Small intestine (tissue), 7 donors: ENCODE measurements at regions not wholly inside any gene's neighbourhood (a gene's known extent, or its start where the extent isn't known, plus 50 kb on each side); places are given as distances from the start of the nearest gene placed in this dataset.

Experiments used
- DNase-seq, 2 donors: peaks; one replicate each; pipeline versions ENCODE4 v3.0.0 to v3.0.0-alpha.2; 2013
- FAIRE-seq: peaks from 2 replicates; lab custom pipeline; 2012; peaks lifted over from hg19 to GRCh38; lab: Jason Lieb, UNC
- H3K27ac ChIP-seq, 3 donors: one replicate each; pipeline ENCODE4 v1.5.1; 2013; ENCODE audit warnings: low read length in 2 of 3, mild to moderate bottlenecking in 2 of 3, control low read depth in 1 of 3, inconsistent platforms in 1 of 3, low read depth in 1 of 3, moderate library complexity in 1 of 3
- H3K27me3 ChIP-seq, 3 donors: one replicate each; pipeline ENCODE4 v1.6.1; 2013; ENCODE audit warnings: low read length in 3 of 3, inconsistent platforms in 1 of 3; ENCODE audit not compliant: control insufficient read depth in 3 of 3, insufficient read depth in 3 of 3
- H3K36me3 ChIP-seq, 3 donors: one replicate each; pipeline ENCODE4 v1.6.1; 2013; ENCODE audit warnings: low read length in 3 of 3, inconsistent platforms in 1 of 3, low read depth in 1 of 3, mild to moderate bottlenecking in 1 of 3, moderate library complexity in 1 of 3; ENCODE audit not compliant: control insufficient read depth in 3 of 3, insufficient read depth in 2 of 3
- H3K4me1 ChIP-seq, 3 donors: one replicate each; pipeline ENCODE4 v1.6.1; 2013; ENCODE audit warnings: low read length in 2 of 3, inconsistent platforms in 1 of 3, low read depth in 1 of 3, mild to moderate bottlenecking in 1 of 3, moderate library complexity in 1 of 3; ENCODE audit not compliant: control insufficient read depth in 3 of 3, insufficient read depth in 2 of 3
- H3K4me3 ChIP-seq, 3 donors: one replicate each; pipeline ENCODE4 v1.5.1; 2013; ENCODE audit warnings: low read length in 3 of 3, control low read depth in 1 of 3, inconsistent platforms in 1 of 3, low read depth in 1 of 3, mild to moderate bottlenecking in 1 of 3, moderate library complexity in 1 of 3
- H3K9me3 ChIP-seq, 2 donors: one replicate each; pipeline ENCODE4 v1.6.1; 2013; ENCODE audit warnings: low read depth in 1 of 2, low read length in 1 of 2; ENCODE audit not compliant: control insufficient read depth in 2 of 2, insufficient read depth in 1 of 2
- WGBS, 3 donors: extraction: QIAGEN DNeasy Blood & Tissue Kit; methylation state at CpG; one replicate each; pipeline ENCODE4 v1.1.7; 2013; 5-methylcytosine and 5-hydroxymethylcytosine counted together
- donor health status: healthy with polysubstance abuse.
- donor health status: control.
- donor health status: control.
- donor health status: Bipolar disorder and iron deficiency.
- donor health status: healthy.

DNA sequence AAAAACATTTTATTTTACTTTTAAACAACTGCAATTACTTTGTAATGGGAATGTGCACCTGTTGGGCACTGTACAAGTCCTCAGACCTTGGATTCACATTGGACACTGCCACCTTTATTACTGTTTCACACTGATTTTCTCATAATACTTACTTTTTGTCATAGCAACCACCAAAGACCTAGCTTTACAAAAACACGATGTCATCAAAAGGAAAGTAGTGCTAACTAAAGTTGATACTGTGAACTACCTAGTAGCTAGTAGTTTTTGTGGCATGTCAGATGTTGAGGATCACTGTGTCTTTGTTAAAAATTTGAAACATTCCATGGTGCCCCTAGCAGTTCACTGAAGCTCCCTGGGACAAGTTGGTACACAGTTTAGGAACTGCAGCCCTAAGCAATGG is 62.9 kb upstream of the HOPX start:
- Histone ChIP-seq H3K4me1 (peaks cover 2 to 27% (median 3%) of the 10 kb centered on the region in 3 donors), H3K36me3 (no peaks in the 10 kb centered on the region), H3K27ac (peak overlapping the region in 2 of 3 donors; percentile 62 to 72), H3K9me3 (peaks cover 0 to 30% of the 10 kb centered on the region in 2 donors), H3K27me3 (peaks cover 0 to 1% (median 0%) of the 10 kb centered on the region in 3 donors), H3K4me3 (no peak overlapping the region)
- WGBS, 3 donors, result 23 to 49% (median 30%) methylated on average over 1 of the region's 1 CpG
- FAIRE-seq, result no peak
- no peak for DNase-seq

DNA sequence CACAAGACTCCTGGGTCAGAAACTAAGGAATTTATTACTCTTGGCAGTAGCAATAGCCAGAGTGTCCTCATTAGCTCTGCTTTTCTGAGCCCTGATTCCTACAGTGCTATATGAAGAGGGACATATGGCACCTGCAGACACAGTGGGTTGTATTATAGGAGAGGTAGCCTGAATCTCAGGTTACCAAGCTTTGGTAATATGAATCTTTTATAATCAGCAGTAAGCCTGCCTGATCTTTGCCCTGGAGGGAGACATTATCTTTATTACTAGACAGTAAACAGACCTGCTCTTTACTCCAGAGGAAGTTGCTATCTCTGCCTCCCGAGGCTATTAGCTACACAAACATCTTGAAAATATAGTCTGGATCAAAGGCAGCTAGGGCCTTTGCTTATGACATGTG is 62.5 kb upstream of the HOPX start:
- Histone ChIP-seq H3K27ac (peak overlapping the region in 2 of 3 donors; percentile 68 to 72), H3K4me3 (no peak overlapping the region), H3K9me3 (peaks cover 0 to 30% of the 10 kb centered on the region in 2 donors), H3K4me1 (peaks cover 2 to 27% (median 3%) of the 10 kb centered on the region in 3 donors), H3K27me3 (peaks cover 0 to 1% (median 0%) of the 10 kb centered on the region in 3 donors), H3K36me3 (no peaks in the 10 kb centered on the region)
- WGBS, 3 donors, result 7 to 25% (median 20%) methylated on average over 1 of the region's 1 CpG
- DNase-seq, result peak; percentile 86 to 92
- peak; percentile 36 for FAIRE-seq

DNA sequence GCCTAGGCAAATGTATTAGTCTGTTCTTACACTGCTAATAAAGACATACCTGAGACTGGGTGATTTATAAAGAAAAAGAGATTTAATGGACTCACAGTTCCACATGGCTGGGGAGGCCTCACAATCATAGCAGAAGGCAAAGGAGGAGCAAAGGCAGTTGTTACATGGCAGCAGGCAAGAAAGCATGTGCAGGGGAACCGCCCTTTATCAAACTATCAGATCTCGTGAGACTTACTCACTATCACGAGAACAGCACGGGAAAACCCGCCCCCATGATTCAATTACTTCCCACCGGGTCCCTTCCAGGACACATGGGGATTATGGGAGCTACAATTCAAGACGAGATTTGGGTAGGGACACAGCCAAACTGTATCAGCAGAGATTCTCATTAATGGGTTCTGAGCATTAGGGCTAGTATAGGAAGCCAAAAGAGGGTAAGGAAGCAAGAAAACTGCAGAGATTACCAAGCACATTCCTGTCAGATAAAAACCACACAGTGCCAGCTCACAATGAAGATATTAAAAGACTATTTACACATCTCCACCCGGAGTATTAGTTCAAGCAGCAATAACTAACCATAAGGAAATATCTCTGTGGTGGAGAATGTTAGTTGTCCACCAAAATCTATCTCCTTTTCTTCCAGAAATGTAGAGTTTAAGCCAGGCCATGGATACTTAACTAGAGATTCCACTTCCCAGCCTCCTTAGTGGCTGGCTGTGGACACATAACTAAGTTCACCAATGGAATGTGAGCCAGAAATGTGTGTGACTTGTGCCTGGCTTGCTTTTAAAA is 61.2 kb upstream of the HOPX start:
- Histone ChIP-seq H3K27ac (peak overlapping the region in 2 of 3 donors; percentile 1 to 19), H3K27me3 (peaks cover 0 to 1% (median 0%) of the 10 kb centered on the region in 3 donors), H3K36me3 (no peaks in the 10 kb centered on the region), H3K4me3 (no peak overlapping the region), H3K9me3 (peaks cover 0 to 30% of the 10 kb centered on the region in 2 donors), H3K4me1 (peaks cover 2 to 27% (median 3%) of the 10 kb centered on the region in 3 donors)
- 67 to 86% (median 85%) methylated on average over 8 of the region's 8 CpGs for WGBS, 3 donors
- FAIRE-seq, result no peak
- DNase-seq, result peak in 1 of 2 donors; percentile 59

DNA sequence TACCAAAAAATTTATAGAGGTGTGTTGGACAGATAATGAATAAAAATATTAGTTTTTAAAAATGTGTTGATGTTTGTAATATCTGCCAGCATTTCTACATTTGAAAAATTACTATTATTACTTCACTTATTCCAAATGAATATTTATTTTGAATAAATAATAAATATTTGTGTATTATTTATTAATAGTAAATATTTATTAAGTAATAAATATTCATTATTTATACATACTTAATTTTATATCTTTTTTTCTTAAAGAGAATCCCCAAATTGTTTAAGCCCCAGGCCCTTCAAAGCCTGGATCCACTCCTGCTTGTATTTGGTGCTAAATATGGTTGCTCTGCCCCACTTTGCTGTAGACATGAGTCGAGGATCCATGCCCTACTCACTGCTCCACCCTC is 60.5 kb upstream of the HOPX start:
- no peak overlapping the region for H3K27ac ChIP-seq
- DNase-seq (no peak), FAIRE-seq (no peak)
- H3K27me3 ChIP-seq, result peaks cover 0 to 1% (median 0%) of the 10 kb centered on the region in 3 donors
- peaks cover 2 to 27% (median 3%) of the 10 kb centered on the region in 3 donors for H3K4me1 ChIP-seq
- WGBS, 3 donors, result 74 to 81% (median 79%) methylated on average over 1 of the region's 1 CpG
- no peak overlapping the region for H3K4me3 ChIP-seq
- peaks cover 0 to 30% of the 10 kb centered on the region in 2 donors for H3K9me3 ChIP-seq
- no peaks in the 10 kb centered on the region for H3K36me3 ChIP-seq

DNA sequence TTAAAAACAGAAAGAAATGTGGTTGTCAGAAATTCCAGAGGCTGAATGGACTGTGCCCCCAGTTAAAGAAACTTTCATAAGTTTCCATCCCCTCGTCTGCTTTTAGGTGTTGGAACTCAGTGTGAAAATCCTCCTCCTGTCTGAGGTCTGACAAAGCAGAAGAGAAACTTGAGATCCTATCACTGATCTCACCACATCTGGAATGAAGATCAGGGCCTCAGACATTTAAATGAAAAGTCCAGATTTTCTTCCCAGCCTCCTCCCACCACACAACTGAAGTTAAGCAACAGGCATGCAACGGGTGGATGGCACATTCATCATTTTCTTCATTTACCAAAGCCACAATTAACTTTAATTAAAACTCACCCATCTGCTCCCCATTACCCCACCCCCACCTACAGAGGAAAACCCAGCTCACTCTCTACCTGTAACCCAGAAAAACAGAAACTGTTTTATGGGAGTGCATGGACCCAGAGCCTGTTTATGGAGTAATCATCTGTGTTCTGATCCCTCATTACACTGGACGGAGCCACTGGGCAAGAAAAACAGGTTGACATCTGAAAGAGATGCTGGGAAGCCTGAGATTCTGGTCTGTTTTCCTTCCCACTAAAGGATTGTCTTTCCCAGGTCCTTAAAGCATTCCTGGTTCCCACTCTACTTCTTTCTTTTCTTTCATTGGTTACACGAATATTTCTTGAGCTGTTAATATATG is 58.1 kb upstream of the HOPX start:
- Histone ChIP-seq H3K27me3 (no peaks in the 10 kb centered on the region), H3K4me1 (peaks cover 0 to 19% (median 2%) of the 10 kb centered on the region in 3 donors), H3K9me3 (peaks cover 0 to 24% of the 10 kb centered on the region in 2 donors), H3K36me3 (no peaks in the 10 kb centered on the region), H3K4me3 (no peak overlapping the region), H3K27ac (no peak overlapping the region)
- DNase-seq, result no peak
- 47 to 64% (median 59%) methylated on average over 4 of the region's 4 CpGs for WGBS, 3 donors
- FAIRE-seq, result no peak

DNA sequence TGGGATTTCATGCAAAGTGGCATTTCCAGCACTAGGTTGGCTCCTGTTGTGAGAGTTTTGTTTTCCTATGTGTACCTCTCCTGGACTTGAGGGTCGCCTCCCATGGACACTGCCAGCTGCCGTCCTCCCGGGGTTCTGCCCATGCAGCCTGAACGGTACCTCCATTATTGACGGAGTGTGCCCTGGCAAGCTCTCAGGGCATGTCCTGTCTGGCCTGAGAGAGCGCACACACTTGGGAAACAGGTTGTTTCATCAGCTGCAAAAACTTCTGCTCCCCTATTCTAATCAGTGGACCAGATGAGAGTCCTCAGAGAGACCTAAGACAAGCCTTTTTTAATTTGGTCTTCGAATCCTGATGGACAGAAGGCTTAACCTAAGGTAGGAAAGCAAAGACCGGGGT is 56.6 kb upstream of the HOPX start:
- FAIRE-seq, result no peak
- no peak for DNase-seq
- Histone ChIP-seq H3K36me3 (no peaks in the 10 kb centered on the region), H3K4me3 (no peak overlapping the region), H3K27ac (no peak overlapping the region), H3K9me3 (peaks cover 0 to 14% of the 10 kb centered on the region in 2 donors), H3K27me3 (no peaks in the 10 kb centered on the region), H3K4me1 (peaks cover 0 to 5% (median 0%) of the 10 kb centered on the region in 3 donors)
- 87 to 93% (median 93%) methylated on average over 8 of the region's 8 CpGs for WGBS, 3 donors

DNA sequence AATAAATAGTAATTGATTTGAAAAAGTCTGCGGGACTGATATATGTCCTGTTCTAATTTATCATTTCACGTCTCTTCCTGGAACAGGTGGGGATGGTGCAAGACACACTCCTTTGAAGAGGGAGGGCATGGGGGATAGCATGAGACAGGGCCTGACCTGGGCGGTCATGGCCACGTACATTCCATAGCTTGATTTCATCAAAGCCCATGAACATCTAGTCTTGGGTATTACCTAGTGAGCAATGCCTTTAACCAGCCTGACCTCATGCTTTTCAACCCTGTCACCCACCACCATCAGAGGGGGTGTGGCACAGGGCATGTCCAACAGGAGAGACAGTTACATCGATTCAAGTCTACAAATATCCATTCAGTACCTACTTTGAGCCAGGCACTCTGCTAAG is 52.3 kb upstream of the HOPX start:
- FAIRE-seq, result no peak
- DNase-seq, result no peak
- Histone ChIP-seq H3K4me3 (no peak overlapping the region), H3K36me3 (no peaks in the 10 kb centered on the region), H3K9me3 (peaks cover 0 to 4% of the 10 kb centered on the region in 2 donors), H3K4me1 (peaks cover 0 to 12% (median 0%) of the 10 kb centered on the region in 3 donors), H3K27me3 (no peaks in the 10 kb centered on the region), H3K27ac (no peak overlapping the region)
- 93 to 95% (median 93%) methylated on average over 5 of the region's 5 CpGs for WGBS, 3 donors

DNA sequence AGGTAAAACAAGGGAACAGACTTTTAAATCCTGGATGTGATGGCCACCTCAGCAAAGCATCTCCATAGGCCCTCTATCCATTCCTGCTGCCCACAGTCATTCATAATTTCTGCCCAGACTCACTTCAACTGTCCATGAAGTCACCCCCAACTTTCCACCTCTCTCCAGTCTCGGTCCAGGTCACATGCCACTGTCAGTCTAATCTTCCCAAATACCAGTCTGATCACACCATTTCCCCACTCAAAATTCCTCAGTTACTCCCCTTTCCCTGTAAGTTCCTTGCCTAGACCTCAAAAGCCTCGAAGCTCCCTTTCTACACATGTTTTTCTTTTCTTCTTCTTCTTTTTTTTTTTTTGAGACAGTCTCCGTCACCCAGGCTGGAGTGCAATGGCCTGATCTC is 51.2 kb upstream of the HOPX start:
- Histone ChIP-seq H3K4me3 (no peak overlapping the region), H3K27me3 (no peaks in the 10 kb centered on the region), H3K4me1 (peaks cover 0 to 12% (median 0%) of the 10 kb centered on the region in 3 donors), H3K36me3 (no peaks in the 10 kb centered on the region), H3K27ac (no peak overlapping the region), H3K9me3 (peaks cover 0 to 4% of the 10 kb centered on the region in 2 donors)
- DNase-seq (no peak), FAIRE-seq (no peak)
- WGBS, 3 donors, result 78 to 81% (median 80%) methylated on average over 3 of the region's 3 CpGs
